Neural cell (in vitro differentiated cells): ENCODE measurements at regions not wholly inside any gene's neighbourhood (a gene's known extent, or its start where the extent isn't known, plus 50 kb on each side); places are given as distances from the start of the nearest gene placed in this dataset.

Source experiments
- H2AFZ ChIP-seq: fragments of 200-600, 300-800 bp; sonication (generic), shearing (Covaris generic); 2 replicates; pipeline ENCODE4 v1.6.0; 2014; ENCODE audit warnings: low read depth, mild to moderate bottlenecking, antibody characterized with exemption, low read length, moderate library complexity
- H3F3A ChIP-seq: fragments of 200-600 bp; shearing (Covaris generic); 2 replicates; pipeline ENCODE4 v1.6.1; 2016; ENCODE audit warnings: mild to moderate bottlenecking, moderate library complexity, mixed read lengths, antibody characterized with exemption, low read length; ENCODE audit not compliant: insufficient read depth, poor library complexity, severe bottlenecking
- H3K27ac ChIP-seq: fragments of 200-600, 300-800 bp; sonication (generic), shearing (Covaris generic); 2 replicates; pipeline ENCODE4 v1.5.1; 2014; ENCODE audit warnings: mild to moderate bottlenecking, low read length, moderate library complexity
- H3K27me3 ChIP-seq: fragments of 300-800, 200-600 bp; sonication (generic), shearing (Covaris generic); 2 replicates; pipeline ENCODE4 v1.6.0; 2014; ENCODE audit warnings: mild to moderate bottlenecking, low read depth, low read length, moderate library complexity; ENCODE audit not compliant: insufficient read depth
- H3K36me3 ChIP-seq: fragments of 300-800, 200-600 bp; sonication (generic), shearing (Covaris generic); 2 replicates; pipeline ENCODE4 v1.5.1; 2014; ENCODE audit warnings: mild to moderate bottlenecking, antibody characterized with exemption, low read length, moderate library complexity; ENCODE audit not compliant: insufficient read depth
- H3K4me2 ChIP-seq: fragments of 300-800, 200-600 bp; sonication (generic), shearing (Covaris generic); 2 replicates; pipeline ENCODE4 v1.6.0; 2014; ENCODE audit warnings: mild to moderate bottlenecking, low read length
- H3K4me3 ChIP-seq: fragments of 300-800, 200-600 bp; sonication (generic), shearing (Covaris generic); 2 replicates; pipeline ENCODE4 v1.5.1; 2014; ENCODE audit warnings: mild to moderate bottlenecking, low read length, moderate library complexity
- H3K79me2 ChIP-seq: fragments of 200-600 bp; shearing (Covaris generic); replicated peaks from 2 replicates; pipeline ENCODE4 v1.6.0; 2014; ENCODE audit warnings: mild to moderate bottlenecking, low read length, moderate library complexity; ENCODE audit not compliant: insufficient read depth
- H3K9ac ChIP-seq: fragments of 300-800, 200-600 bp; sonication (generic), shearing (Covaris generic); 2 replicates; pipeline ENCODE4 v1.6.1; 2016; ENCODE audit warnings: mild to moderate bottlenecking, low read length, mixed read lengths
- H3K9me2 ChIP-seq: fragments of 200-600 bp; shearing (Covaris generic); 2 replicates; pipeline ENCODE4 v1.6.1; 2016; ENCODE audit warnings: mild to moderate bottlenecking, low read length, mixed read lengths; ENCODE audit not compliant: insufficient read depth
- H3K9me3 ChIP-seq: fragments of 200-600, 300-800 bp; sonication (generic), shearing (Covaris generic); 2 replicates; pipeline ENCODE4 v1.6.1; 2016; ENCODE audit warnings: mild to moderate bottlenecking, mixed run types, low read length, moderate library complexity, mixed read lengths
- H4K20me1 ChIP-seq: fragments of 200-600 bp; shearing (Covaris generic); 2 replicates; pipeline ENCODE4 v1.6.1; 2016; ENCODE audit warnings: mild to moderate bottlenecking, mixed run types; ENCODE audit not compliant: insufficient read depth
- EP300 ChIP-seq: fragments of 450-650 bp; conservative IDR thresholded peaks from 2 replicates; pipeline ENCODE4 v1.6.1; 2014; ENCODE audit warnings: antibody characterized with exemption, mild to moderate bottlenecking, moderate library complexity; ENCODE audit not compliant: poor library complexity, severe bottlenecking
- MXI1 ChIP-seq: fragments of 450-650 bp; conservative IDR thresholded peaks from 2 replicates; pipeline ENCODE4 v1.6.1; 2014; ENCODE audit warnings: antibody characterized with exemption, mild to moderate bottlenecking; ENCODE audit not compliant: poor library complexity, severe bottlenecking
- POLR2AphosphoS5 ChIP-seq: IDR thresholded peaks from 2 replicates; pipeline ENCODE4 v1.6.1; 2012
- RAD21 ChIP-seq: fragments of 450-650 bp; conservative IDR thresholded peaks from 2 replicates; pipeline ENCODE4 v1.6.1; 2014; ENCODE audit warnings: antibody characterized with exemption, mild to moderate bottlenecking, moderate library complexity
- SMC3 ChIP-seq: fragments of 450-650 bp; conservative IDR thresholded peaks from 2 replicates; pipeline ENCODE4 v1.6.1; 2014; ENCODE audit warnings: antibody characterized with exemption, mild to moderate bottlenecking, moderate library complexity; ENCODE audit not compliant: poor library complexity
- TAF1 ChIP-seq: IDR thresholded peaks from 2 replicates; pipeline ENCODE4 v1.6.1; 2012; ENCODE audit warnings: low read depth
- TF ChIP-seq, protein P1 (sequence below): fragments of 450-650 bp; IDR thresholded peaks from 2 replicates; pipeline ENCODE4 v1.5.1; 2014; ENCODE audit warnings: antibody characterized with exemption, mild to moderate bottlenecking, moderate library complexity; ENCODE audit not compliant: poor library complexity, severe bottlenecking
- TF ChIP-seq, protein P2 (sequence below): IDR thresholded peaks from 2 replicates; pipeline ENCODE4 v1.6.1; 2012; ENCODE audit warnings: borderline replicate concordance

DNA sequence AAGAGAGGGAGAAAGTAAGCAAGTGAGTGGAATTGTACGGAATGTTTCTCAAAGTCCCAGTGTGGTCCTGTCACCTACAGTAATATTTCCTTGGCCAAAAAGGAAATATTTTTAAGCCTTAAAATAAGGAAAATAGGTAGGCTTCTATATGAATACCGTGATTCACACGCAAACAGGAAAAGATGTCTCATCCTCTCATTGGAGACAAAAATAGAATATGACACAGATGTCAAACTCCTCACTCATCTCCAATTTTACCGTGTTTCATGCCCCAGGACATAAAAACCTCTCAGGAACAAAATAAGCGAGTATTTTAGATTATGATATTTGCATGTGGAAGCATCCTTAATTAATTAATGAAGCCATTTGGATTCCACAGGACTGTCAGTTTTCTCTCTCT lies 1269.5 kb downstream of the RAPGEF2 start:
- Histone ChIP-seq H3K79me2 (no peaks in the 10 kb centered on the region), H3F3A (no peaks in the 10 kb centered on the region), H3K4me3 (no peak overlapping the region), H3K4me2 (no peak overlapping the region), H3K27ac (no peak overlapping the region), H3K36me3 (no peaks in the 10 kb centered on the region), H3K27me3 (no peaks in the 10 kb centered on the region), H4K20me1 (no peaks in the 10 kb centered on the region), H3K9me2 (no peaks in the 10 kb centered on the region), H3K9ac (no peak overlapping the region), H2AFZ (no peak overlapping the region), H3K9me3 (no peaks in the 10 kb centered on the region)
- no peak for TF ChIP-seq EP300
- TF ChIP-seq TAF1, result no peak
- TF ChIP-seq SMC3, result no peak
- no peak for TF ChIP-seq MXI1
- TF ChIP-seq, protein P1, sequence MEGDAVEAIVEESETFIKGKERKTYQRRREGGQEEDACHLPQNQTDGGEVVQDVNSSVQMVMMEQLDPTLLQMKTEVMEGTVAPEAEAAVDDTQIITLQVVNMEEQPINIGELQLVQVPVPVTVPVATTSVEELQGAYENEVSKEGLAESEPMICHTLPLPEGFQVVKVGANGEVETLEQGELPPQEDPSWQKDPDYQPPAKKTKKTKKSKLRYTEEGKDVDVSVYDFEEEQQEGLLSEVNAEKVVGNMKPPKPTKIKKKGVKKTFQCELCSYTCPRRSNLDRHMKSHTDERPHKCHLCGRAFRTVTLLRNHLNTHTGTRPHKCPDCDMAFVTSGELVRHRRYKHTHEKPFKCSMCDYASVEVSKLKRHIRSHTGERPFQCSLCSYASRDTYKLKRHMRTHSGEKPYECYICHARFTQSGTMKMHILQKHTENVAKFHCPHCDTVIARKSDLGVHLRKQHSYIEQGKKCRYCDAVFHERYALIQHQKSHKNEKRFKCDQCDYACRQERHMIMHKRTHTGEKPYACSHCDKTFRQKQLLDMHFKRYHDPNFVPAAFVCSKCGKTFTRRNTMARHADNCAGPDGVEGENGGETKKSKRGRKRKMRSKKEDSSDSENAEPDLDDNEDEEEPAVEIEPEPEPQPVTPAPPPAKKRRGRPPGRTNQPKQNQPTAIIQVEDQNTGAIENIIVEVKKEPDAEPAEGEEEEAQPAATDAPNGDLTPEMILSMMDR, result no peak
- TF ChIP-seq, protein P2, sequence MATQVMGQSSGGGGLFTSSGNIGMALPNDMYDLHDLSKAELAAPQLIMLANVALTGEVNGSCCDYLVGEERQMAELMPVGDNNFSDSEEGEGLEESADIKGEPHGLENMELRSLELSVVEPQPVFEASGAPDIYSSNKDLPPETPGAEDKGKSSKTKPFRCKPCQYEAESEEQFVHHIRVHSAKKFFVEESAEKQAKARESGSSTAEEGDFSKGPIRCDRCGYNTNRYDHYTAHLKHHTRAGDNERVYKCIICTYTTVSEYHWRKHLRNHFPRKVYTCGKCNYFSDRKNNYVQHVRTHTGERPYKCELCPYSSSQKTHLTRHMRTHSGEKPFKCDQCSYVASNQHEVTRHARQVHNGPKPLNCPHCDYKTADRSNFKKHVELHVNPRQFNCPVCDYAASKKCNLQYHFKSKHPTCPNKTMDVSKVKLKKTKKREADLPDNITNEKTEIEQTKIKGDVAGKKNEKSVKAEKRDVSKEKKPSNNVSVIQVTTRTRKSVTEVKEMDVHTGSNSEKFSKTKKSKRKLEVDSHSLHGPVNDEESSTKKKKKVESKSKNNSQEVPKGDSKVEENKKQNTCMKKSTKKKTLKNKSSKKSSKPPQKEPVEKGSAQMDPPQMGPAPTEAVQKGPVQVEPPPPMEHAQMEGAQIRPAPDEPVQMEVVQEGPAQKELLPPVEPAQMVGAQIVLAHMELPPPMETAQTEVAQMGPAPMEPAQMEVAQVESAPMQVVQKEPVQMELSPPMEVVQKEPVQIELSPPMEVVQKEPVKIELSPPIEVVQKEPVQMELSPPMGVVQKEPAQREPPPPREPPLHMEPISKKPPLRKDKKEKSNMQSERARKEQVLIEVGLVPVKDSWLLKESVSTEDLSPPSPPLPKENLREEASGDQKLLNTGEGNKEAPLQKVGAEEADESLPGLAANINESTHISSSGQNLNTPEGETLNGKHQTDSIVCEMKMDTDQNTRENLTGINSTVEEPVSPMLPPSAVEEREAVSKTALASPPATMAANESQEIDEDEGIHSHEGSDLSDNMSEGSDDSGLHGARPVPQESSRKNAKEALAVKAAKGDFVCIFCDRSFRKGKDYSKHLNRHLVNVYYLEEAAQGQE, result no peak

DNA sequence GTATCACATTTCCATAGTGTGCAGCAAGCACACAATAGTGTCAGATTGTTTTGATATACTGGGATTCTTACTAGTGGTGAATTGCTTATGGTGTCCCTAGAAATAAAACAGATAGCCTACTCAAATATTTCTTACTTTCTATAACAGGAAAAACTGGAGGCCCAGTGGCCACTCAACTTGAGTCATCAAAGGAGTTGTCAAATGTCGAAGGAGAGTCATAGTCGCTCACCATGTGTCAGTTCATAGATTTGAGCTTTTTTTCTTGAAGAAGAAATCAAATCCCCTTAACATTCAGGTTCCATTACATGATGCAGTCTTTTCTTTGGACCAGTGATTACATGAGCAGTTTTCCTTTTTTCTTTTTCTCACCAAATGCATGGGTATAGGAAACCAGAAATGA lies 1271.0 kb downstream of the RAPGEF2 start:
- H3F3A ChIP-seq, result no peaks in the 10 kb centered on the region
- no peak overlapping the region for H3K4me2 ChIP-seq
- no peak overlapping the region for H3K9ac ChIP-seq
- H3K36me3 ChIP-seq, result no peaks in the 10 kb centered on the region
- no peak overlapping the region for H3K4me3 ChIP-seq
- no peaks in the 10 kb centered on the region for H3K9me3 ChIP-seq
- no peak overlapping the region for H3K27ac ChIP-seq
- no peaks in the 10 kb centered on the region for H3K9me2 ChIP-seq
- no peaks in the 10 kb centered on the region for H3K79me2 ChIP-seq
- no peaks in the 10 kb centered on the region for H4K20me1 ChIP-seq
- H2AFZ ChIP-seq, result no peak overlapping the region
- TF ChIP-seq, protein P2, result no peak
- TF ChIP-seq MXI1 (no peak), TAF1 (no peak), RAD21 (no peak), POLR2AphosphoS5 (no peak), SMC3 (no peak), EP300 (no peak)
- TF ChIP-seq, protein P1, result no peak
- no peaks in the 10 kb centered on the region for H3K27me3 ChIP-seq
